GM12878 (cell line): ENCODE measurements at regions not wholly inside any gene's neighbourhood (a gene's known extent, or its start where the extent isn't known, plus 50 kb on each side); places are given as distances from the start of the nearest gene placed in this dataset.

Source experiments
- ATAC-seq: fragments of 200-7000 bp; cut with Tn5 transposase; 3 replicates; pipeline ENCODE4 v1.9.1; 2020; ENCODE audit warnings: mild to moderate bottlenecking, moderate library complexity
- BruUV-seq: library from RNA; stranded (reverse); fragments of 400-500 nt; replicated peaks from 2 replicates; lab custom pipeline; 2021; lab: Mats Ljungman, UMichigan
- CTCF ChIA-PET: fragments of 300-600 bp; sonication (Branson Sonifier 250); formaldehyde crosslinking; extraction: SDS; loops from one replicate; lab custom pipeline; 2021; ENCODE audit warnings: inconsistent platforms; lab: Yijun Ruan, JAX
- POLR2A ChIA-PET: fragments of 350-600 bp; formaldehyde crosslinking; extraction: SDS; loops from one replicate; lab custom pipeline; 2021; ENCODE audit warnings: inconsistent platforms; lab: Charles Lee
- RAD21 ChIA-PET: fragments of 300-600 bp; sonication (Branson Sonifier 250); formaldehyde crosslinking; loops from one replicate; lab custom pipeline; 2023; ENCODE audit warnings: antibody characterized with exemption; ENCODE audit not compliant: unreplicated experiment; lab: Charles Lee
- SMC1A ChIA-PET: fragments of 300-600 bp; sonication (Branson Sonifier 250); formaldehyde crosslinking; loops from one replicate; lab custom pipeline; 2023; ENCODE audit not compliant: unreplicated experiment, uncharacterized antibody; lab: Charles Lee
- DNase-seq: peaks from one replicate; pipeline ENCODE4 v3.0.0-alpha.2; 2011; ENCODE audit warnings: low read depth, low spot score
- FAIRE-seq: peaks from 3 replicates; lab custom pipeline; 2011; peaks lifted over from hg19 to GRCh38; lab: Jason Lieb, UNC
- H2AFZ ChIP-seq: 2 replicates; pipeline ENCODE4 v1.6.0; 2011; ENCODE audit warnings: low read depth, low read length, control low read depth; ENCODE audit not compliant: control insufficient read depth
- H3K27ac ChIP-seq: 2 replicates; pipeline ENCODE4 v1.5.1; 2011; ENCODE audit warnings: control low read depth; ENCODE audit not compliant: control insufficient read depth, insufficient read depth
- H3K27me3 ChIP-seq, 2 experiments: replicated peaks in 1 of 2; 2 replicates each; pipeline versions ENCODE4 v1.6.0 to v1.6.1; 2011; ENCODE audit warnings: low read length in 1 of 2; ENCODE audit not compliant: control insufficient read depth in 2 of 2, insufficient read depth in 2 of 2
- H3K36me3 ChIP-seq, 2 experiments: 2 replicates each; pipeline ENCODE4 v1.5.1; 2011; ENCODE audit warnings: low read length in 1 of 2; ENCODE audit not compliant: control insufficient read depth in 2 of 2, insufficient read depth in 2 of 2
- H3K4me1 ChIP-seq: 2 replicates; pipeline ENCODE4 v1.6.1; 2011; ENCODE audit warnings: mild to moderate bottlenecking, low read length, moderate library complexity, mixed read lengths; ENCODE audit not compliant: control insufficient read depth, insufficient read depth
- H3K4me2 ChIP-seq: 2 replicates; pipeline ENCODE4 v1.6.0; 2011; ENCODE audit warnings: control low read depth; ENCODE audit not compliant: control insufficient read depth, insufficient read depth
- H3K4me3 ChIP-seq: fragments of 200-600 bp; sonication (generic); 2 replicates; pipeline ENCODE4 v1.5.1; 2016
- H3K79me2 ChIP-seq: 2 replicates; pipeline ENCODE4 v1.6.0; 2011; ENCODE audit warnings: low read length; ENCODE audit not compliant: control insufficient read depth, insufficient read depth
- H3K9ac ChIP-seq: 2 replicates; pipeline ENCODE4 v1.8.0; 2011; ENCODE audit warnings: low read length, control low read depth, mixed read lengths; ENCODE audit not compliant: control insufficient read depth, insufficient read depth
- H3K9me3 ChIP-seq: replicated peaks from 3 replicates; pipeline ENCODE4 v1.5.1; 2011; ENCODE audit warnings: mild to moderate bottlenecking, low read length; ENCODE audit not compliant: control insufficient read depth, insufficient read depth
- H4K20me1 ChIP-seq: 2 replicates; pipeline ENCODE4 v1.6.0; 2011; ENCODE audit not compliant: control insufficient read depth, insufficient read depth
- ATF3 ChIP-seq: IDR thresholded peaks from 2 replicates; pipeline ENCODE4 v1.6.1; 2011; ENCODE audit warnings: low read depth, mild to moderate bottlenecking, low read length, moderate library complexity, borderline replicate concordance; ENCODE audit errors: extremely low read depth
- ATF7 ChIP-seq: fragments of 450-650 bp; IDR thresholded peaks from 2 replicates; pipeline ENCODE4 v1.6.1; 2016; ENCODE audit warnings: low read depth, mild to moderate bottlenecking
- CBFB ChIP-seq: IDR thresholded peaks from 2 replicates; pipeline ENCODE4 v1.6.1; 2016; ENCODE audit warnings: antibody characterized with exemption, low read depth
- CEBPZ ChIP-seq: fragments of 150-350 bp; IDR thresholded peaks from 2 replicates; pipeline ENCODE4 v1.6.1; 2016; ENCODE audit warnings: low read depth, low read length
- CREM ChIP-seq: IDR thresholded peaks from 2 replicates; pipeline ENCODE4 v1.6.1; 2014; ENCODE audit warnings: antibody characterized with exemption, low read depth
- GABPA ChIP-seq: IDR thresholded peaks from 2 replicates; pipeline ENCODE4 v1.6.1; 2014; ENCODE audit warnings: antibody characterized with exemption, low read depth, mild to moderate bottlenecking, inconsistent platforms
- HCFC1 ChIP-seq: fragments of 150-350 bp; IDR thresholded peaks from 2 replicates; pipeline ENCODE4 v1.6.1; 2014; ENCODE audit warnings: low read length
- MLLT1 ChIP-seq: fragments of 450-650 bp; IDR thresholded peaks from 2 replicates; pipeline ENCODE4 v1.6.1; 2016; ENCODE audit warnings: mild to moderate bottlenecking
- PKNOX1 ChIP-seq: fragments of 450-650 bp; IDR thresholded peaks from 2 replicates; pipeline ENCODE4 v1.6.1; 2016; ENCODE audit warnings: mild to moderate bottlenecking
- PML ChIP-seq: IDR thresholded peaks from 2 replicates; pipeline ENCODE4 v1.6.1; 2012; ENCODE audit warnings: low read length, inconsistent platforms
- RBBP5 ChIP-seq: fragments of 200-600 bp; sonication (generic); conservative IDR thresholded peaks from 2 replicates; pipeline ENCODE4 v1.6.1; 2016
- RCOR1 ChIP-seq: conservative IDR thresholded peaks from 2 replicates; pipeline ENCODE4 v1.6.1; 2012; ENCODE audit warnings: low read depth, low read length, improper control_type of control experiment
- SKIL ChIP-seq: fragments of 450-650 bp; IDR thresholded peaks from 2 replicates; pipeline ENCODE4 v1.6.1; 2017; ENCODE audit warnings: mild to moderate bottlenecking, low read depth, inconsistent platforms; ENCODE audit not compliant: poor library complexity, severe bottlenecking
- SUZ12 ChIP-seq: fragments of 200-600 bp; sonication (generic); IDR thresholded peaks from one replicate; pipeline ENCODE4 v1.6.1; 2018; ENCODE audit warnings: antibody characterized with exemption, mild to moderate bottlenecking; ENCODE audit not compliant: unreplicated experiment
- YY1 ChIP-seq: IDR thresholded peaks from 2 replicates; pipeline ENCODE4 v1.6.1; 2011; ENCODE audit warnings: low read depth, mild to moderate bottlenecking, low read length
- ZSCAN29 ChIP-seq: fragments of 450-650 bp; IDR thresholded peaks from 2 replicates; pipeline ENCODE4 v1.6.1; 2017; ENCODE audit warnings: mild to moderate bottlenecking, moderate library complexity
- WGBS: methylation state at CpG from one replicate; pipeline ENCODE4 v1.1.6; 2016; ENCODE audit warnings: low lambda C conversion rate; ENCODE audit not compliant: insufficient replicate concordance, insufficient coverage; ENCODE audit errors: missing lambda C conversion rate; 5-methylcytosine and 5-hydroxymethylcytosine counted together
- in situ Hi-C: fragments of 300-500 bp; cut with MboI; formaldehyde crosslinking; loops from 9 replicates; pipeline ENCODE4 v1.14.3; 2018; ENCODE audit warnings: mixed read lengths
- intact Hi-C: fragments of 100-400 bp; cut with micrococcal nuclease; formaldehyde crosslinking; loops from one replicate; pipeline ENCODE4 v1.14.2; 2022; ENCODE audit not compliant: unreplicated experiment

GRCh38 chr11:50412832-50413231 is 380.2 kb downstream of the OR4C45 start (continued):
- TF ChIP-seq SKIL, result no peak
- TF ChIP-seq PKNOX1, result no peak
- TF ChIP-seq ATF7, result no peak
- TF ChIP-seq ZSCAN29, result no peak
- TF ChIP-seq CEBPZ, result no peak
- TF ChIP-seq, all 136 proteins: peak for 0

GRCh38 chr11:50423208-50423607 is 390.5 kb downstream of the OR4C45 start:
- no peak overlapping the region for H3K9ac ChIP-seq
- POLR2A ChIA-PET, result interaction anchor here (0.6 kb wide), 1 partner anchor 10 kb away, joined by 3 read pairs; no protein-coding TSS in a partner anchor

More at GRCh38 chr11:50423208-50423607, 390.5 kb downstream of the OR4C45 start:
- ChIA-PET CTCF (no interaction called here), SMC1A (no interaction called here), RAD21 (no interaction called here)
- ATAC-seq, result no peak
- intact Hi-C loops, result no loop called here
- no peaks in the 10 kb centered on the region for H3K36me3 ChIP-seq
- H4K20me1 ChIP-seq, result no peaks in the 10 kb centered on the region
- H3K79me2 ChIP-seq, result no peaks in the 10 kb centered on the region
- in situ Hi-C loops, result loop anchor here (25.0 kb wide), 1 partner anchor 261 kb away; no protein-coding TSS in a partner anchor
- TF ChIP-seq RCOR1, result no peak
- TF ChIP-seq YY1, result no peak
- no peak for TF ChIP-seq RBBP5
- no peak for TF ChIP-seq SUZ12
- no peak for TF ChIP-seq PML
- no peak for TF ChIP-seq MLLT1
- no peak for TF ChIP-seq HCFC1
- no peak for TF ChIP-seq ATF3
- TF ChIP-seq GABPA, result no peak
- no peak for TF ChIP-seq CREM
- no peak for TF ChIP-seq CBFB
- H2AFZ ChIP-seq, result no peak overlapping the region
- H3K27ac ChIP-seq, result no peak overlapping the region
- H3K4me1 ChIP-seq, result no peaks in the 10 kb centered on the region
- no peak overlapping the region for H3K4me3 ChIP-seq
- WGBS, result 27% methylated on average over 4 of the region's 4 CpGs
- no peak overlapping the region for H3K4me2 ChIP-seq
- no peak for DNase-seq
- no peaks in the 10 kb centered on the region for H3K27me3 ChIP-seq
- no TSS peak for BruUV-seq
- no peaks in the 10 kb centered on the region for H3K9me3 ChIP-seq
- FAIRE-seq, result no peak
